ENCODE measurements at regions not wholly inside any gene's neighbourhood (a gene's known extent, or its start where the extent isn't known, plus 50 kb on each side); places are given as distances from the start of the nearest gene placed in this dataset.

GRCh38 chr4:34679228-34679627, 1565.1 kb downstream of the ARAP2 start:
- Histone ChIP-seq H3K36me3 (ENCODE audit: control insufficient read depth in 2 of 4, insufficient read depth in 4 of 4, low read length in 3 of 4) (no peaks in the 10 kb centered on the region), H2AK5ac (ENCODE audit: low read depth, low read length) (no peak overlapping the region), H3K23ac (ENCODE audit: insufficient read length) (no peak overlapping the region), H3K4ac (replicated peaks; ENCODE audit: insufficient read length, low read depth, low read length) (no peak overlapping the region), H3K56ac (replicated peaks; ENCODE audit: insufficient read length, low read depth, low read length) (no peak overlapping the region), H2AFZ (ENCODE audit: low read length) (no peak overlapping the region), H3K4me2 (ENCODE audit: insufficient read depth in 1 of 2, low read depth in 2 of 2, low read length in 2 of 2) (no peak overlapping the region), H2BK120ac (replicated peaks; ENCODE audit: low read depth, low read length) (no peak overlapping the region), H4K91ac (replicated peaks; ENCODE audit: insufficient read length, low read length) (no peak overlapping the region), H3K79me1 (ENCODE audit: low read depth, low read length) (no peaks in the 10 kb centered on the region), H4K20me1 (replicated peaks in 1 of 2; ENCODE audit: control insufficient read depth in 1 of 2, insufficient read depth in 2 of 2, low read length in 2 of 2) (no peaks in the 10 kb centered on the region), H2BK15ac (ENCODE audit: low read length) (no peak overlapping the region), H2BK5ac (ENCODE audit: low read depth, low read length) (no peak overlapping the region), H3K23me2 (ENCODE audit: low read depth, low read length) (no peaks in the 10 kb centered on the region), H3K4me1 (replicated peaks in 1 of 4; ENCODE audit: control insufficient read depth in 3 of 4, insufficient read depth in 4 of 4, low read length in 3 of 4) (no peaks in the 10 kb centered on the region), H4K8ac (ENCODE audit: extremely low read depth, insufficient read depth, low read length) (no peak overlapping the region), H2BK12ac (ENCODE audit: low read depth, low read length) (no peak overlapping the region), H3K79me2 (ENCODE audit: control insufficient read depth in 1 of 2, insufficient read depth in 2 of 2, low read length in 2 of 2) (no peaks in the 10 kb centered on the region), H3K27me3 (replicated peaks in 1 of 4; ENCODE audit: control insufficient read depth in 3 of 4, extremely low read depth in 1 of 4, insufficient read depth in 3 of 4, low read length in 3 of 4) (peaks cover 0 to 1% (median 0%) of the 10 kb centered on the region in 4 experiments; a peak in 1 of 7 replicates), H3K18ac (ENCODE audit: extremely low read depth, low read length) (no peak overlapping the region), H3K9ac (replicated peaks in 1 of 4; ENCODE audit: extremely low read depth in 1 of 4, low read depth in 3 of 4, low read length in 3 of 4) (no peak overlapping the region), H2BK20ac (ENCODE audit: low read length) (no peak overlapping the region), H4K5ac (ENCODE audit: insufficient read length, low read depth, low read length) (no peak overlapping the region), H3K27ac (ENCODE audit: low read depth, low read length) (no peak overlapping the region), H3K9me3 (ENCODE audit: insufficient read depth in 2 of 2, low read depth in 1 of 2, low read length in 1 of 2) (no peaks in the 10 kb centered on the region), H3K14ac (ENCODE audit: insufficient read length) (no peak overlapping the region), H3K4me3 (ENCODE audit: extremely low read depth in 1 of 4, insufficient read depth in 2 of 4, low read depth in 3 of 4, low read length in 4 of 4) (no peak overlapping the region)
- no peak for FAIRE-seq
- POLR2A ChIA-PET (ENCODE audit: partially characterized antibody) = no interaction called here
- 96% methylated on average over 7 of the region's 7 CpGs; no CpG with 5 or more reads in 1 of the 2 experiments for WGBS, 2 experiments (ENCODE audit: extremely low coverage in 1 of 2, insufficient coverage in 1 of 2, insufficient read length in 1 of 2, insufficient replicate concordance in 2 of 2, low coverage in 1 of 2, low lambda C conversion rate in 2 of 2, missing lambda C conversion rate in 1 of 2)
- CTCF ChIA-PET (ENCODE audit: partially characterized antibody) = no interaction called here
- DNase-seq (ENCODE audit: low read depth in 1 of 2, low spot score in 2 of 2) = no peak
- TF ChIP-seq GABPA (IDR thresholded peaks at IDR 0.05; ENCODE audit: borderline replicate concordance, insufficient read depth, low read length) = no peak
- peak; percentile 89 for TF ChIP-seq CEBPB (IDR thresholded peaks at IDR 0.05; ENCODE audit: low read depth, low read length)
- TF ChIP-seq EP300 (IDR thresholded peaks at IDR 0.05; ENCODE audit: borderline replicate concordance in 1 of 2, low read depth in 2 of 2, low read length in 2 of 2) = no peak
- TF ChIP-seq CBX8 (IDR thresholded peaks at IDR 0.05; ENCODE audit: borderline replicate concordance, low read depth, low read length) = no peak
- TF ChIP-seq ATF2 (IDR thresholded peaks at IDR 0.05; ENCODE audit: low read length) = no peak
- TF ChIP-seq CBX5 (IDR thresholded peaks at IDR 0.05; ENCODE audit: low read depth, low read length) = no peak
